H1 (cell line): ENCODE measurements at regions not wholly inside any gene's neighbourhood (a gene's known extent, or its start where the extent isn't known, plus 50 kb on each side); places are given as distances from the start of the nearest gene placed in this dataset.

Experiments
- CTCF ChIA-PET: fragments of 300-600 bp; sonication (Branson Sonifier 250); formaldehyde crosslinking; loops from one replicate; lab custom pipeline; 2021; ENCODE audit not compliant: partially characterized antibody; lab: Charles Lee
- POLR2A ChIA-PET: fragments of 300-600 bp; sonication (Branson Sonifier 250); formaldehyde crosslinking; loops from one replicate; lab custom pipeline; 2021; ENCODE audit warnings: inconsistent platforms; ENCODE audit not compliant: partially characterized antibody; lab: Charles Lee
- DNase-seq, 2 experiments: peaks; one replicate each; pipeline versions ENCODE4 v3.0.0 to v3.0.0-alpha.2; 2010 to 2022; ENCODE audit warnings: low spot score in 2 of 2, low read depth in 1 of 2, mixed read lengths in 1 of 2
- FAIRE-seq: peaks from 2 replicates; lab custom pipeline; 2011; peaks lifted over from hg19 to GRCh38; lab: Jason Lieb, UNC
- H2AFZ ChIP-seq: 2 replicates; pipeline ENCODE4 v1.8.1; 2012; ENCODE audit warnings: low read length, inconsistent platforms
- H2AK5ac ChIP-seq: 2 replicates; pipeline ENCODE4 v1.6.1; 2013; ENCODE audit warnings: low read depth, low read length
- H2BK120ac ChIP-seq: replicated peaks from 2 replicates; pipeline ENCODE3; 2013; ENCODE audit warnings: low read depth, low read length, inconsistent platforms
- H2BK12ac ChIP-seq: 2 replicates; pipeline ENCODE4 v1.6.1; 2013; ENCODE audit warnings: low read depth, low read length
- H2BK15ac ChIP-seq: 2 replicates; pipeline ENCODE4 v1.6.1; 2013; ENCODE audit warnings: low read length
- H2BK20ac ChIP-seq: 2 replicates; pipeline ENCODE4 v1.6.1; 2013; ENCODE audit warnings: low read length
- H2BK5ac ChIP-seq: 2 replicates; pipeline ENCODE4 v1.6.1; 2013; ENCODE audit warnings: low read depth, low read length
- H3K14ac ChIP-seq: 2 replicates; pipeline ENCODE4 v1.6.1; 2013; ENCODE audit warnings: inconsistent platforms; ENCODE audit not compliant: insufficient read length
- H3K18ac ChIP-seq: 2 replicates; pipeline ENCODE4 v1.6.1; 2013; ENCODE audit warnings: low read length; ENCODE audit errors: extremely low read depth
- H3K23ac ChIP-seq: 2 replicates; pipeline ENCODE4 v1.6.1; 2013; ENCODE audit warnings: inconsistent platforms; ENCODE audit not compliant: insufficient read length
- H3K23me2 ChIP-seq: 2 replicates; pipeline ENCODE4 v1.6.1; 2013; ENCODE audit warnings: low read depth, low read length
- H3K27ac ChIP-seq: 2 replicates; pipeline ENCODE4 v1.6.1; 2011; ENCODE audit warnings: low read depth, low read length, inconsistent platforms
- H3K27me3 ChIP-seq, 4 experiments: replicated peaks in 1 of 4; 1 replicate in 1 of 4; 2 replicates in 3 of 4; pipeline versions ENCODE4 v1.6.1 to v1.8.1; 2011 to 2013; ENCODE audit warnings: low read length in 3 of 4, mild to moderate bottlenecking in 3 of 4, inconsistent platforms in 2 of 4, mixed read lengths in 2 of 4, moderate library complexity in 1 of 4; ENCODE audit not compliant: control insufficient read depth in 3 of 4, insufficient read depth in 3 of 4; ENCODE audit errors: extremely low read depth in 1 of 4
- H3K36me3 ChIP-seq, 4 experiments: 2 replicates each; pipeline versions ENCODE4 v1.6.1 to v1.8.1; 2011 to 2013; ENCODE audit warnings: mild to moderate bottlenecking in 4 of 4, low read length in 3 of 4, moderate library complexity in 2 of 4, control low read depth in 1 of 4, inconsistent platforms in 1 of 4; ENCODE audit not compliant: insufficient read depth in 4 of 4, control insufficient read depth in 2 of 4
- H3K4ac ChIP-seq: replicated peaks from 2 replicates; pipeline ENCODE3; 2013; ENCODE audit warnings: low read length, low read depth, mixed read lengths, inconsistent platforms; ENCODE audit not compliant: insufficient read length
- H3K4me1 ChIP-seq, 4 experiments: replicated peaks in 1 of 4; 1 replicate in 1 of 4; 2 replicates in 3 of 4; pipeline versions ENCODE4 v1.6.1 to v1.8.1; 2011 to 2013; ENCODE audit warnings: low read length in 3 of 4, inconsistent platforms in 2 of 4, mixed read lengths in 1 of 4; ENCODE audit not compliant: insufficient read depth in 4 of 4, control insufficient read depth in 3 of 4
- H3K4me2 ChIP-seq, 2 experiments: 2 replicates each; pipeline versions ENCODE4 v1.6.1 to v1.8.1; 2011 to 2013; ENCODE audit warnings: low read depth in 2 of 2, low read length in 2 of 2, control low read depth in 1 of 2, inconsistent platforms in 1 of 2, mild to moderate bottlenecking in 1 of 2; ENCODE audit not compliant: insufficient read depth in 1 of 2
- H3K4me3 ChIP-seq, 4 experiments: fragments of 200-600, 300-600 bp in 1 of 4; sonication (generic), shearing (Covaris generic), sonication (Bioruptor Twin) in 1 of 4; 2 replicates each; pipeline versions ENCODE4 v1.5.1 to v1.8.1; 2011 to 2016; ENCODE audit warnings: low read length in 4 of 4, low read depth in 3 of 4, control low read depth in 2 of 4, inconsistent platforms in 2 of 4, mild to moderate bottlenecking in 2 of 4, mixed read lengths in 1 of 4, moderate library complexity in 1 of 4; ENCODE audit not compliant: insufficient read depth in 2 of 4; ENCODE audit errors: extremely low read depth in 1 of 4
- H3K56ac ChIP-seq: replicated peaks from 2 replicates; pipeline ENCODE3; 2013; ENCODE audit warnings: low read depth, mild to moderate bottlenecking, mixed read lengths, low read length, inconsistent platforms; ENCODE audit not compliant: insufficient read length
- H3K79me1 ChIP-seq: 2 replicates; pipeline ENCODE4 v1.6.1; 2013; ENCODE audit warnings: low read depth, low read length, control low read depth
- H3K79me2 ChIP-seq, 2 experiments: 2 replicates each; pipeline versions ENCODE4 v1.6.1 to v1.8.1; 2012 to 2013; ENCODE audit warnings: low read length in 2 of 2, mild to moderate bottlenecking in 2 of 2, inconsistent platforms in 1 of 2; ENCODE audit not compliant: insufficient read depth in 2 of 2, control insufficient read depth in 1 of 2
- H3K9ac ChIP-seq, 4 experiments: replicated peaks in 1 of 4; 1 replicate in 1 of 4; 2 replicates in 3 of 4; pipeline versions ENCODE4 v1.6.1 to v1.8.1; 2011 to 2013; ENCODE audit warnings: low read depth in 3 of 4, low read length in 3 of 4, control low read depth in 2 of 4, mild to moderate bottlenecking in 2 of 4, moderate library complexity in 2 of 4, inconsistent platforms in 1 of 4; ENCODE audit errors: extremely low read depth in 1 of 4
- H3K9me3 ChIP-seq, 2 experiments: 2 replicates each; pipeline versions ENCODE4 v1.6.1 to v1.8.1; 2012 to 2013; ENCODE audit warnings: mild to moderate bottlenecking in 2 of 2, moderate library complexity in 2 of 2, control low read depth in 1 of 2, inconsistent platforms in 1 of 2, low read depth in 1 of 2, low read length in 1 of 2, mixed read lengths in 1 of 2; ENCODE audit not compliant: insufficient read depth in 2 of 2
- H4K20me1 ChIP-seq, 2 experiments: replicated peaks in 1 of 2; 2 replicates each; pipeline versions ENCODE3 to v1.8.1; 2011 to 2013; ENCODE audit warnings: inconsistent platforms in 2 of 2, low read length in 2 of 2, mild to moderate bottlenecking in 1 of 2; ENCODE audit not compliant: insufficient read depth in 2 of 2, control insufficient read depth in 1 of 2
- H4K5ac ChIP-seq: 2 replicates; pipeline ENCODE4 v1.6.1; 2013; ENCODE audit warnings: low read length, low read depth, mixed read lengths, inconsistent platforms; ENCODE audit not compliant: insufficient read length
- H4K8ac ChIP-seq: 2 replicates; pipeline ENCODE4 v1.8.0; 2013; ENCODE audit warnings: mild to moderate bottlenecking, moderate library complexity, low read length, inconsistent platforms; ENCODE audit not compliant: insufficient read depth; ENCODE audit errors: extremely low read depth
- H4K91ac ChIP-seq: replicated peaks from 2 replicates; pipeline ENCODE3; 2013; ENCODE audit warnings: low read length, mixed read lengths, inconsistent platforms; ENCODE audit not compliant: insufficient read length
- ASH2L ChIP-seq: fragments of 200-600, 300-600 bp; sonication (generic); IDR thresholded peaks from one replicate; pipeline ENCODE4 v1.7.1; 2017; ENCODE audit warnings: low read length
- CBX8 ChIP-seq: fragments of 300-800, 300-1000 bp; sonication (generic); IDR thresholded peaks from 2 replicates; pipeline ENCODE4 v1.7.1; 2016; ENCODE audit warnings: low read depth, low read length, borderline replicate concordance
- CEBPB ChIP-seq: IDR thresholded peaks from 2 replicates; pipeline ENCODE4 v1.6.1; 2012; ENCODE audit warnings: low read depth, low read length
- CHD2 ChIP-seq: IDR thresholded peaks from 2 replicates; pipeline ENCODE4 v1.6.1; 2012; ENCODE audit warnings: low read length, improper control_type of control experiment
- HDAC2 ChIP-seq, 2 experiments: fragments of 300-600 bp in 1 of 2; sonication (generic) in 1 of 2; IDR thresholded peaks; 2 replicates each; pipeline ENCODE4 v1.6.1; 2011 to 2012; ENCODE audit warnings: low read depth in 2 of 2, low read length in 2 of 2, mild to moderate bottlenecking in 2 of 2, moderate library complexity in 2 of 2, borderline replicate concordance in 1 of 2, inconsistent platforms in 1 of 2
- HDAC6 ChIP-seq: IDR thresholded peaks from one replicate; pipeline ENCODE4 v1.7.1; 2012; ENCODE audit warnings: low read depth, mild to moderate bottlenecking, inconsistent platforms, low read length, moderate library complexity
- KDM5A ChIP-seq: fragments of 200-600 bp; IDR thresholded peaks from 2 replicates; pipeline ENCODE4 v1.7.1; 2012; ENCODE audit warnings: mild to moderate bottlenecking, low read length, inconsistent platforms, mixed read lengths
- POLR2A ChIP-seq, 2 experiments: IDR thresholded peaks; 1 replicate in 1 of 2; 2 replicates in 1 of 2; pipeline ENCODE4 v1.6.1; 2011; ENCODE audit warnings: low read depth in 2 of 2, low read length in 2 of 2, mild to moderate bottlenecking in 2 of 2; ENCODE audit errors: control extremely low read depth in 1 of 2
- POLR2AphosphoS5 ChIP-seq: IDR thresholded peaks from 2 replicates; pipeline ENCODE4 v1.6.1; 2011; ENCODE audit warnings: low read depth, low read length
- SP2 ChIP-seq: IDR thresholded peaks from 2 replicates; pipeline ENCODE4 v1.6.1; 2012; ENCODE audit warnings: mild to moderate bottlenecking, low read length, inconsistent platforms
- TAF1 ChIP-seq: IDR thresholded peaks from 2 replicates; pipeline ENCODE4 v1.6.1; 2011; ENCODE audit warnings: mild to moderate bottlenecking, low read depth, low read length
- WGBS, 2 experiments: shearing (Covaris generic) in 1 of 2; methylation state at CpG; one replicate each; pipeline versions ENCODE4 v1.1.6 to v1.1.7; 2013 to 2015; ENCODE audit warnings: low lambda C conversion rate in 2 of 2, mixed read lengths in 2 of 2, inconsistent platforms in 1 of 2, low coverage in 1 of 2, missing lambda C conversion rate in 1 of 2; ENCODE audit not compliant: insufficient replicate concordance in 2 of 2, insufficient coverage in 1 of 2, insufficient read length in 1 of 2; ENCODE audit errors: extremely low coverage in 1 of 2, missing lambda C conversion rate in 1 of 2; 5-methylcytosine and 5-hydroxymethylcytosine counted together

DNA sequence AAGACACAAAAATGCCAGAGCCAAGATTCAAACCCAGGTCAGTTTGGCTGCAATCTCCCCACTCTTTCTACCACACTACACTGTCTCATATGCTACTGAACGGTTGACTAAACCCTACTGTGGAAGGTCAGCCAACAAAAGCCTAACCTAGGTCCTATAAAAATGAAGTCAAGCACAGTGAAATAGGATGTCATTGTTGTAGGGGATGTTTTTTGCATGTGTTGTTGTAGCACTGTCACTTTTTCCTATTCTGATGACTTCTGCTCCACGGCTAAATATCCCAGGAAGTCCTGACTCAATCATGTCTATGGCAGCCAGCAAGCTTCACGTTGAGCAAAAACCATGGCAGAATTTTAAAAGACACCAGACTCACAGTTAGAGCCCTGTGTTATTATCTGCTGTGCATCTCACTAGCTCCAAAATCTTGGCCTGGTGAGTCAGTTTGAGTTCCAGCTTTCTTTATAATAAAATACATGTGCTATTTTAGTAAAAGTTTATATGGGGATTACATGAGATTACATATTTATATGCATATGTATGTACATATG lies 322.1 kb upstream of the NT5E start:
- Histone ChIP-seq H3K9ac (no peak overlapping the region), H3K9me3 (no peaks in the 10 kb centered on the region), H3K27ac (no peak overlapping the region), H3K23me2 (no peaks in the 10 kb centered on the region; the same call in 1 of the 2 replicates), H3K79me1 (no peaks in the 10 kb centered on the region), H3K4me2 (no peak overlapping the region), H3K4me3 (no peak overlapping the region), H2BK12ac (no peak overlapping the region), H3K27me3 (peaks cover 0 to 1% (median 0%) of the 10 kb centered on the region in 4 experiments; a peak in 1 of 7 replicates), H3K23ac (no peak overlapping the region), H3K56ac (no peak overlapping the region), H3K79me2 (no peaks in the 10 kb centered on the region), H4K5ac (no peak overlapping the region), H3K14ac (no peak overlapping the region), H2AFZ (no peak overlapping the region), H3K36me3 (no peaks in the 10 kb centered on the region), H2BK15ac (no peak overlapping the region), H4K20me1 (no peaks in the 10 kb centered on the region), H4K8ac (no peak overlapping the region), H3K18ac (no peak overlapping the region), H4K91ac (no peak overlapping the region), H3K4me1 (peaks cover 0 to 4% (median 2%) of the 10 kb centered on the region in 4 experiments; a peak in 3 of 7 replicates), H2AK5ac (no peak overlapping the region), H2BK20ac (no peak overlapping the region), H2BK120ac (no peak overlapping the region), H3K4ac (no peak overlapping the region), H2BK5ac (no peak overlapping the region)
- WGBS, 2 experiments = 88% methylated on average over 3 of the region's 3 CpGs; no CpG with 5 or more reads in 1 of the 2 experiments
- DNase-seq (no peak), FAIRE-seq (no peak)
- no peak for TF ChIP-seq CBX8
- no peak for TF ChIP-seq HDAC2 (IDR thresholded peaks at IDR 0.05; ENCODE audit: borderline replicate concordance in 1 of 2, low read depth in 2 of 2, low read length in 2 of 2)
- no peak for TF ChIP-seq HDAC6
- no peak for TF ChIP-seq CHD2
- TF ChIP-seq KDM5A = no peak
- TF ChIP-seq ASH2L = no peak
- no peak for TF ChIP-seq SP2
- TF ChIP-seq POLR2A (IDR thresholded peaks at IDR 0.05; ENCODE audit: control extremely low read depth in 1 of 2, low read depth in 2 of 2, low read length in 2 of 2) = no peak
- no peak for TF ChIP-seq TAF1
- no peak for TF ChIP-seq POLR2AphosphoS5
- no peak for TF ChIP-seq CEBPB
- POLR2A ChIA-PET = no interaction called here
- CTCF ChIA-PET = interaction anchor here (0.7 to 6.2 kb wide), 12 partner anchors 8 to 703 kb away, joined by 3 to 43 read pairs (median 4); no protein-coding TSS in a partner anchor
